ENCODE measurements at regions not wholly inside any gene's neighbourhood (a gene's known extent, or its start where the extent isn't known, plus 50 kb on each side); places are given as distances from the start of the nearest gene placed in this dataset.

GRCh38 chr10:78746155-78746763 lies 322.5 kb upstream of the ZMIZ1 start:
- DNase-seq = no peak

GRCh38 chr10:78747401-78748234 lies 321.1 kb upstream of the ZMIZ1 start:
- no peak for DNase-seq

GRCh38 chr10:78748235-78748533 lies 320.6 kb upstream of the ZMIZ1 start:
- DNase-seq = no peak

- DNase-seq = no peak
These were observed 319.6 kb upstream of the ZMIZ1 start for GRCh38 chr10:78749200-78749599.

GRCh38 chr10:78749898-78750297 lies 318.9 kb upstream of the ZMIZ1 start:
- no peak for DNase-seq

GRCh38 chr10:78750418-78750817 lies 318.3 kb upstream of the ZMIZ1 start:
- DNase-seq = no peak

- no peak for DNase-seq
These were observed 317.1 kb upstream of the ZMIZ1 start for GRCh38 chr10:78751716-78752115.

- DNase-seq = peak; percentile 50 to 73 (median 65)
These were observed 316.5 kb upstream of the ZMIZ1 start for GRCh38 chr10:78752221-78752620.

GRCh38 chr10:78752708-78753107 lies 316.1 kb upstream of the ZMIZ1 start:
- peak; percentile 46 to 76 (median 62) for DNase-seq

GRCh38 chr10:78754269-78755062 lies 314.3 kb upstream of the ZMIZ1 start:
- peak; percentile 59 to 70 (median 66) for DNase-seq

- no peak for DNase-seq
These were observed 313.6 kb upstream of the ZMIZ1 start for GRCh38 chr10:78755063-78755701.

- peak in 1 of 4 experiments; percentile 34 for DNase-seq
These were observed 312.8 kb upstream of the ZMIZ1 start for GRCh38 chr10:78755877-78756455.

- DNase-seq = peak; percentile 95 to 99 (median 96)
These were observed 312.0 kb upstream of the ZMIZ1 start for GRCh38 chr10:78756604-78757343.

GRCh38 chr10:78757344-78757925 lies 311.3 kb upstream of the ZMIZ1 start:
- DNase-seq = peak in 3 of 4 experiments; percentile 27 to 46 (median 31)

GRCh38 chr10:78758176-78758575 lies 310.6 kb upstream of the ZMIZ1 start:
- DNase-seq = no peak

- DNase-seq = peak in 3 of 4 experiments; percentile 32 to 54 (median 32)
These were observed 309.2 kb upstream of the ZMIZ1 start for GRCh38 chr10:78759456-78760120.

GRCh38 chr10:78760463-78761310 lies 308.1 kb upstream of the ZMIZ1 start:
- no peak for DNase-seq

GRCh38 chr10:78761311-78761781 lies 307.4 kb upstream of the ZMIZ1 start:
- no peak for DNase-seq

GRCh38 chr10:78762086-78762630 lies 306.6 kb upstream of the ZMIZ1 start:
- DNase-seq = peak; percentile 42 to 71 (median 60)

Measured in suppressor macrophage (primary cell).